ENCODE measurements at regions not wholly inside any gene's neighbourhood (a gene's known extent, or its start where the extent isn't known, plus 50 kb on each side); places are given as distances from the start of the nearest gene placed in this dataset.

DNA sequence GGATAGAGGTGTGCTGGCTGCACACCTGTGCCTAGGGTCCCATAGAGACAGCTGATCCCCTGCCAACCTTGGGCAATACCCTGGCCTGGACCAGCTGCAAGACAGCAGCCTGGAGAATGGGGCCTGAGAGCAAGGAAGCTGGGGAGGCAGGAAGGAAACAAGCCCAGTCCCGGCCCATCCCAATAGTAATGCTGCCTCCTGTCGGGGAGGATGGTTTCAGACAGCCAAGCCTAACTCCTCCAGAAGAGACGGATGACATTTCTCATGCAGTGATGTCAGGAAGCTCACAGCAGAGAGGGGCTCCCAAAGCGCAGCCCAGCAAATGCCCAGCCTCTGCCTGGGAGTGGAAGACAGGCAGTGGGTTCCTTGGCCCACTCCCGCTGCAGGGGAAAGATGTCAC lies 408.8 kb downstream of the OCA2 start:
- no peak for TF ChIP-seq EZH2phosphoT487 (IDR thresholded peaks at IDR 0.05; ENCODE audit: borderline replicate concordance, low read depth, low read length)
- TF ChIP-seq, protein P1, sequence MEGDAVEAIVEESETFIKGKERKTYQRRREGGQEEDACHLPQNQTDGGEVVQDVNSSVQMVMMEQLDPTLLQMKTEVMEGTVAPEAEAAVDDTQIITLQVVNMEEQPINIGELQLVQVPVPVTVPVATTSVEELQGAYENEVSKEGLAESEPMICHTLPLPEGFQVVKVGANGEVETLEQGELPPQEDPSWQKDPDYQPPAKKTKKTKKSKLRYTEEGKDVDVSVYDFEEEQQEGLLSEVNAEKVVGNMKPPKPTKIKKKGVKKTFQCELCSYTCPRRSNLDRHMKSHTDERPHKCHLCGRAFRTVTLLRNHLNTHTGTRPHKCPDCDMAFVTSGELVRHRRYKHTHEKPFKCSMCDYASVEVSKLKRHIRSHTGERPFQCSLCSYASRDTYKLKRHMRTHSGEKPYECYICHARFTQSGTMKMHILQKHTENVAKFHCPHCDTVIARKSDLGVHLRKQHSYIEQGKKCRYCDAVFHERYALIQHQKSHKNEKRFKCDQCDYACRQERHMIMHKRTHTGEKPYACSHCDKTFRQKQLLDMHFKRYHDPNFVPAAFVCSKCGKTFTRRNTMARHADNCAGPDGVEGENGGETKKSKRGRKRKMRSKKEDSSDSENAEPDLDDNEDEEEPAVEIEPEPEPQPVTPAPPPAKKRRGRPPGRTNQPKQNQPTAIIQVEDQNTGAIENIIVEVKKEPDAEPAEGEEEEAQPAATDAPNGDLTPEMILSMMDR (conservative IDR thresholded peaks at IDR 0.05; ENCODE audit: low read length): no peak
